Colonic mucosa (tissue), 4 donors: ENCODE measurements at regions not wholly inside any gene's neighbourhood (a gene's known extent, or its start where the extent isn't known, plus 50 kb on each side); places are given as distances from the start of the nearest gene placed in this dataset.

Experiments used
- DNase-seq: peaks from one replicate; pipeline ENCODE4 v3.0.0-alpha.2; 2020
- H3K27ac ChIP-seq: fragments of 200-600 bp; one replicate; pipeline ENCODE4 v1.8.0; 2021
- H3K27me3 ChIP-seq: fragments of 200-600 bp; one replicate; pipeline ENCODE4 v1.8.0; 2021
- H3K36me3 ChIP-seq: fragments of 200-600 bp; one replicate; pipeline ENCODE4 v1.8.0; 2021
- H3K4me1 ChIP-seq: fragments of 200-600 bp; one replicate; pipeline ENCODE4 v1.8.0; 2021; ENCODE audit warnings: mild to moderate bottlenecking
- H3K4me3 ChIP-seq: fragments of 200-600 bp; one replicate; pipeline ENCODE4 v1.8.0; 2021
- H3K9ac ChIP-seq, 2 donors: one replicate each; pipeline ENCODE4 v1.7.0; 2013; ENCODE audit warnings: control low read depth in 2 of 2, low read depth in 2 of 2, low read length in 2 of 2
- H3K9me3 ChIP-seq: fragments of 200-600 bp; one replicate; pipeline ENCODE4 v1.8.0; 2021
- intact Hi-C: fragments of 100-400 bp; cut with DNase I; formaldehyde crosslinking; loops from one replicate; pipeline ENCODE4 v1.14.1; 2022
- TF ChIP-seq, protein P1 (sequence below): fragments of 200-600 bp; IDR thresholded peaks from one replicate; pipeline ENCODE4 v1.8.0; 2022; ENCODE audit warnings: antibody characterized with exemption, mild to moderate bottlenecking
- donor health status: healthy.
- donor health status: DM: no; HTN: no; CAD: no.
- donor health status: DM: no; HTN: no; CAD: no.

DNA sequence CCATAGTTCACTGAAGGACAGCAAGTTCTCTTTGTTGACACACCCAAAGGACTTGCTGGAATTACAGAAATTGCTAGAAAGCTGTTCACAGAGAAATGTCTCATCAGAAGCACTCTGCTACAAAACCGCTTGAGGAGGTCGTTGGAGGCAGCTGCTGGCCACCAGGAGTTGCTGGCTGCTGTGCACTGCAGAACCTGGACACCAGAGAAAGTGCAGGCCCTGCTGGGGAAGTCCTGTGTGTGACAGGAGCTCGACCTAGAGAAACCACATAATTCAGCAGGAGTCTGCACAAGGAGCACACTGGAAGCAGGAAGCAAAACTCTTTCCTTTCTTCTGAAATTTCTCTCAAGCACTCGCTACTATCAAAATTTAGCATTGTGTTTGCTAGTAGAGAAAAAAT lies 461.5 kb upstream of the GHITM start:
- Histone ChIP-seq H3K9me3 (no peaks in the 10 kb centered on the region), H3K27me3 (no peaks in the 10 kb centered on the region), H3K9ac (no peak overlapping the region), H3K4me1 (no peaks in the 10 kb centered on the region), H3K4me3 (no peak overlapping the region), H3K27ac (no peak overlapping the region), H3K36me3 (no peaks in the 10 kb centered on the region)
- TF ChIP-seq, protein P1, sequence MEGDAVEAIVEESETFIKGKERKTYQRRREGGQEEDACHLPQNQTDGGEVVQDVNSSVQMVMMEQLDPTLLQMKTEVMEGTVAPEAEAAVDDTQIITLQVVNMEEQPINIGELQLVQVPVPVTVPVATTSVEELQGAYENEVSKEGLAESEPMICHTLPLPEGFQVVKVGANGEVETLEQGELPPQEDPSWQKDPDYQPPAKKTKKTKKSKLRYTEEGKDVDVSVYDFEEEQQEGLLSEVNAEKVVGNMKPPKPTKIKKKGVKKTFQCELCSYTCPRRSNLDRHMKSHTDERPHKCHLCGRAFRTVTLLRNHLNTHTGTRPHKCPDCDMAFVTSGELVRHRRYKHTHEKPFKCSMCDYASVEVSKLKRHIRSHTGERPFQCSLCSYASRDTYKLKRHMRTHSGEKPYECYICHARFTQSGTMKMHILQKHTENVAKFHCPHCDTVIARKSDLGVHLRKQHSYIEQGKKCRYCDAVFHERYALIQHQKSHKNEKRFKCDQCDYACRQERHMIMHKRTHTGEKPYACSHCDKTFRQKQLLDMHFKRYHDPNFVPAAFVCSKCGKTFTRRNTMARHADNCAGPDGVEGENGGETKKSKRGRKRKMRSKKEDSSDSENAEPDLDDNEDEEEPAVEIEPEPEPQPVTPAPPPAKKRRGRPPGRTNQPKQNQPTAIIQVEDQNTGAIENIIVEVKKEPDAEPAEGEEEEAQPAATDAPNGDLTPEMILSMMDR: no peak
- intact Hi-C loops: no loop called here
- DNase-seq: no peak

DNA sequence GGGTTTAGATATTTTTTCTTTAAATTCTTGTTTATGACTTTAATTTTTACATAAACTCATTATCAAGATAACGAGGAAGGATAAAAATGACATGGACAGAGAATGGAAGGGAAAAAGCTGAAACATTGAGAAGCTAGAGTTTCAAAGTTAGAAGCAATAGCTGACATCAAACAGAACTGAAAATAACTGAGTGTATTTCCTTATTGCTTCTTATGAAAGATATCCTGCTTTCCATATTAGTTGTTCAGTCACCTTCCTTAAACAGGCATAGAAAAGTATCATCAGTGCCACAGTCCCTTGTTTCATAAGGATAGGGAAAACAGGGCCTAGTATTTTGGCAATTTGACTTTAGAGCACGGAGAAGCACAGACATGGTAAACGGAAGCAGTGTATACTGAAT lies 460.5 kb upstream of the GHITM start:
- Histone ChIP-seq H3K4me3 (no peak overlapping the region), H3K27me3 (no peaks in the 10 kb centered on the region), H3K4me1 (no peaks in the 10 kb centered on the region), H3K27ac (no peak overlapping the region), H3K9ac (no peak overlapping the region), H3K36me3 (no peaks in the 10 kb centered on the region), H3K9me3 (no peaks in the 10 kb centered on the region)
- TF ChIP-seq, protein P1: no peak
- DNase-seq: no peak
- intact Hi-C loops: no loop called here

DNA sequence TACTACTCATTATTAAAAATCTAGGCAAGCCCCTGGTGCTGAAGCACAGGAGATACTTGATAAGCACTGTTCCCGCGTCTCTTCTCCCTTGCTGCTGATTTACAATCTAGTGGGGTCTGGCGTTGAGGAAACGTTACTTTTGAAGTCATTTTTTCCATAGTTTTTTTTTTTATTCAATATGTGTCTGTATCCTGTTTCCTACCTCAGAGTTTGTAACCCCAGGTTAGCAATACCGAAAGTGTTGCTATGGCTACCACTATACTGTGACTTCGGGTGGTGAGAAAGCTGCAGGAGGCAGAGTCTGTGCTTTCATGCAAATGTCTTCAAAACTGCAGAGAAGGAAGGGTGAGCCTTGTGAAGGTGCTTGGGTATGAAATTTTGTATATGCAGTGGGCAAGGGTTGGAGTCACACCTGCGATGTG lies 458.8 kb upstream of the GHITM start:
- no peak for DNase-seq
- H3K9me3 ChIP-seq: no peaks in the 10 kb centered on the region
- intact Hi-C loops: no loop called here
- no peaks in the 10 kb centered on the region for H3K27me3 ChIP-seq
- H3K27ac ChIP-seq: no peak overlapping the region
- H3K36me3 ChIP-seq: no peaks in the 10 kb centered on the region
- H3K9ac ChIP-seq: no peak overlapping the region
- H3K4me1 ChIP-seq: no peaks in the 10 kb centered on the region
- H3K4me3 ChIP-seq: no peak overlapping the region
- TF ChIP-seq, protein P1: no peak

DNA sequence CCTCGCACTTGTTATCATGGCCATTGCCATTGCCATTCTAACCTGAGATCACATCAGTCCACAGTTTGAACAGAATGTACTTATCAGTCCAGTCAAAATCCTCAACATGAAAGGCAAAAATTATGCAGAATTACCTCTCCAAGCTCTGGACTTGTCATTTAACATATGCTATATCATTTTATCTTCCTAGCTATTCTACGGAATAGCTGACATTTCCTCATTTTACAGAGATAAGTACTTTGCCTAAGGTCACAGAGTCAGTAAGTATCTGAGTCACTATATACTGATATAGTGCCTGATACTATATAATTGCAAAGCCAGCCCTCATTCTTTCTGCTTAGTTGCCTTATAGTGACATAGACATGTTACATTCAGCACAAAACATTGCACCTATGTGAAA lies 456.9 kb upstream of the GHITM start:
- Histone ChIP-seq H3K9me3 (no peaks in the 10 kb centered on the region), H3K36me3 (no peaks in the 10 kb centered on the region), H3K27me3 (no peaks in the 10 kb centered on the region), H3K9ac (no peak overlapping the region), H3K27ac (no peak overlapping the region), H3K4me1 (no peaks in the 10 kb centered on the region), H3K4me3 (no peak overlapping the region)
- TF ChIP-seq, protein P1: no peak
- DNase-seq: no peak
- intact Hi-C loops: no loop called here

DNA sequence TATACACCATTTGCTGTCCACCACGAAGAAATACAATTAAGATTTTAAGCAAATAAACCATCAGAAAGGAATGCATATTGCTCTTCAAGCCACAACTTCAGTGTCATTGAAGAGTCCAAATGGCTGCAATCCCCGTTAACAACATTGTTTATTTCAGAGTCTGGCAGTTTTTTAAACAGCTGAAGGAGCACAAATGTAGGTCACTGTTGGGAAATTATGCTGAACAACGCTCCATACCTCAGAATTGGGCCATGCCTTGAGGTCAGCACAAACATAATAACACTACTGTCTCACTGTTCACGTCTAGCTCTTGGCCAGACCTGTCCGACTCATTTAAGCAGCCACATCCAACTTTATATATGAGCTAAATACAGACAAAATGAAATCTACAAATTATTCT lies 453.9 kb upstream of the GHITM start:
- no peaks in the 10 kb centered on the region for H3K27me3 ChIP-seq
- no peaks in the 10 kb centered on the region for H3K36me3 ChIP-seq
- intact Hi-C loops: no loop called here
- no peak overlapping the region for H3K9ac ChIP-seq
- no peak for DNase-seq
- TF ChIP-seq, protein P1: no peak
- H3K4me3 ChIP-seq: no peak overlapping the region
- H3K4me1 ChIP-seq: no peaks in the 10 kb centered on the region
- no peak overlapping the region for H3K27ac ChIP-seq
- H3K9me3 ChIP-seq: no peaks in the 10 kb centered on the region
